IMR-90 (cell line): ENCODE measurements at regions not wholly inside any gene's neighbourhood (a gene's known extent, or its start where the extent isn't known, plus 50 kb on each side); places are given as distances from the start of the nearest gene placed in this dataset.

Experiments used
- CEBPB ChIP-seq: IDR thresholded peaks from 2 replicates; pipeline ENCODE4 v1.6.1; 2012; ENCODE audit warnings: low read depth, low read length, improper control_type of control experiment
- CHD1 ChIP-seq: IDR thresholded peaks from 2 replicates; pipeline ENCODE4 v1.6.1; 2012; ENCODE audit warnings: low read depth, low read length, improper control_type of control experiment
- CTCF ChIP-seq: conservative IDR thresholded peaks from 2 replicates; pipeline ENCODE4 v1.5.1; 2012; ENCODE audit warnings: mild to moderate bottlenecking, low read depth, low read length, improper control_type of control experiment
- ELK1 ChIP-seq: fragments of 150-350 bp; IDR thresholded peaks from 2 replicates; pipeline ENCODE4 v1.6.1; 2016; ENCODE audit warnings: low read depth, mild to moderate bottlenecking, low read length, moderate library complexity, borderline replicate concordance
- MAZ ChIP-seq: IDR thresholded peaks from 2 replicates; pipeline ENCODE4 v1.6.1; 2012; ENCODE audit warnings: low read depth, mild to moderate bottlenecking, low read length, improper control_type of control experiment, moderate library complexity, borderline replicate concordance
- MXI1 ChIP-seq: IDR thresholded peaks from 2 replicates; pipeline ENCODE4 v1.6.1; 2012; ENCODE audit warnings: low read depth, mild to moderate bottlenecking, low read length, moderate library complexity, borderline replicate concordance
- POLR2A ChIP-seq: IDR thresholded peaks from 2 replicates; pipeline ENCODE4 v1.6.1; 2012; ENCODE audit warnings: mild to moderate bottlenecking, low read depth, low read length
- RAD21 ChIP-seq: IDR thresholded peaks from 2 replicates; pipeline ENCODE4 v1.6.1; 2012; ENCODE audit warnings: low read length, improper control_type of control experiment
- RCOR1 ChIP-seq: IDR thresholded peaks from 2 replicates; pipeline ENCODE4 v1.6.1; 2012; ENCODE audit warnings: mild to moderate bottlenecking, low read length, improper control_type of control experiment; ENCODE audit not compliant: insufficient replicate concordance
- RFX5 ChIP-seq: IDR thresholded peaks from 2 replicates; pipeline ENCODE4 v1.8.0; 2012; ENCODE audit warnings: low read depth, mild to moderate bottlenecking, low read length, moderate library complexity
- SMC3 ChIP-seq: fragments of 150-350 bp; IDR thresholded peaks from 2 replicates; pipeline ENCODE4 v1.6.1; 2016; ENCODE audit warnings: low read depth, mild to moderate bottlenecking, antibody characterized with exemption, low read length, moderate library complexity
- USF2 ChIP-seq: fragments of 150-350 bp; IDR thresholded peaks from 2 replicates; pipeline ENCODE4 v1.6.1; 2017; ENCODE audit warnings: mild to moderate bottlenecking, antibody characterized with exemption, low read length, low read depth

GRCh38 chr4:3856604-3857204, 90.5 kb downstream of the ADRA2C start:
- TF ChIP-seq CEBPB (no peak), POLR2A (no peak), CTCF (no peak), SMC3 (no peak), MXI1 (no peak), USF2 (no peak), MAZ (no peak), RFX5 (no peak), RCOR1 (no peak), RAD21 (no peak), CHD1 (no peak), ELK1 (no peak)
